ENCODE measurements at regions not wholly inside any gene's neighbourhood (a gene's known extent, or its start where the extent isn't known, plus 50 kb on each side); places are given as distances from the start of the nearest gene placed in this dataset.

GRCh38 chrX:125089761-125090445 lies 229.8 kb upstream of the TEX13C start:
- Histone ChIP-seq H3K4me1 (ENCODE audit: control insufficient read depth, insufficient read depth, low read length) (no peaks in the 10 kb centered on the region), H3K27me3 (ENCODE audit: control insufficient read depth, insufficient read depth, low read length) (no peaks in the 10 kb centered on the region), H3K4me3 (ENCODE audit: low read length) (no peak overlapping the region), H3K9me3 (replicated peaks; ENCODE audit: control insufficient read depth, low read depth, low read length) (no peaks in the 10 kb centered on the region), H3K36me3 (ENCODE audit: control insufficient read depth, insufficient read depth, low read length) (no peaks in the 10 kb centered on the region), H3K27ac (ENCODE audit: low read length) (no peak overlapping the region)
- 93% methylated on average over 5 of the region's 7 CpGs for WGBS (ENCODE audit: insufficient coverage)
- no peak for DNase-seq

GRCh38 chrX:125093852-125094251 lies 225.8 kb upstream of the TEX13C start:
- WGBS (ENCODE audit: insufficient coverage), result 29% methylated on average over 2 of the region's 3 CpGs
- Histone ChIP-seq H3K27ac (ENCODE audit: low read length) (no peak overlapping the region), H3K9me3 (replicated peaks; ENCODE audit: control insufficient read depth, low read depth, low read length) (no peaks in the 10 kb centered on the region), H3K4me3 (ENCODE audit: low read length) (no peak overlapping the region), H3K36me3 (ENCODE audit: control insufficient read depth, insufficient read depth, low read length) (no peaks in the 10 kb centered on the region), H3K4me1 (ENCODE audit: control insufficient read depth, insufficient read depth, low read length) (no peaks in the 10 kb centered on the region), H3K27me3 (ENCODE audit: control insufficient read depth, insufficient read depth, low read length) (no peaks in the 10 kb centered on the region)
- DNase-seq, result no peak

- H3K27me3 ChIP-seq (ENCODE audit: control insufficient read depth, insufficient read depth, low read length), result no peaks in the 10 kb centered on the region
- H3K36me3 ChIP-seq (ENCODE audit: control insufficient read depth, insufficient read depth, low read length), result no peaks in the 10 kb centered on the region
- H3K9me3 ChIP-seq (replicated peaks; ENCODE audit: control insufficient read depth, low read depth, low read length), result no peaks in the 10 kb centered on the region
- DNase-seq, result no peak
- H3K27ac ChIP-seq (ENCODE audit: low read length), result no peak overlapping the region
- H3K4me1 ChIP-seq (ENCODE audit: control insufficient read depth, insufficient read depth, low read length), result no peaks in the 10 kb centered on the region
- no peak overlapping the region for H3K4me3 ChIP-seq (ENCODE audit: low read length)
Measured at GRCh38 chrX:125094901-125095300, 224.8 kb upstream of the TEX13C start.

- H3K4me3 ChIP-seq (ENCODE audit: low read length), result no peak overlapping the region
- no peaks in the 10 kb centered on the region for H3K9me3 ChIP-seq (replicated peaks; ENCODE audit: control insufficient read depth, low read depth, low read length)
- DNase-seq, result no peak
- H3K36me3 ChIP-seq (ENCODE audit: control insufficient read depth, insufficient read depth, low read length), result no peaks in the 10 kb centered on the region
- WGBS (ENCODE audit: insufficient coverage), result no CpG with 5 or more reads among the region's 2 CpGs
- H3K27ac ChIP-seq (ENCODE audit: low read length), result no peak overlapping the region
- H3K27me3 ChIP-seq (ENCODE audit: control insufficient read depth, insufficient read depth, low read length), result no peaks in the 10 kb centered on the region
- no peaks in the 10 kb centered on the region for H3K4me1 ChIP-seq (ENCODE audit: control insufficient read depth, insufficient read depth, low read length)
Measured at GRCh38 chrX:125096469-125096868, 223.2 kb upstream of the TEX13C start.

- Histone ChIP-seq H3K36me3 (ENCODE audit: control insufficient read depth, insufficient read depth, low read length) (no peaks in the 10 kb centered on the region), H3K4me3 (ENCODE audit: low read length) (no peak overlapping the region), H3K4me1 (ENCODE audit: control insufficient read depth, insufficient read depth, low read length) (no peaks in the 10 kb centered on the region), H3K27me3 (ENCODE audit: control insufficient read depth, insufficient read depth, low read length) (no peaks in the 10 kb centered on the region), H3K27ac (ENCODE audit: low read length) (no peak overlapping the region), H3K9me3 (replicated peaks; ENCODE audit: control insufficient read depth, low read depth, low read length) (no peaks in the 10 kb centered on the region)
- no peak for DNase-seq
- no CpG with 5 or more reads among the region's 1 CpG for WGBS (ENCODE audit: insufficient coverage)
Measured at GRCh38 chrX:125096870-125097269, 222.8 kb upstream of the TEX13C start.

GRCh38 chrX:125101971-125102755 lies 217.5 kb upstream of the TEX13C start:
- WGBS (ENCODE audit: insufficient coverage), result no CpG with 5 or more reads among the region's 1 CpG
- H3K4me1 ChIP-seq (ENCODE audit: control insufficient read depth, insufficient read depth, low read length), result no peaks in the 10 kb centered on the region
- H3K36me3 ChIP-seq (ENCODE audit: control insufficient read depth, insufficient read depth, low read length), result no peaks in the 10 kb centered on the region
- H3K9me3 ChIP-seq (replicated peaks; ENCODE audit: control insufficient read depth, low read depth, low read length), result no peaks in the 10 kb centered on the region
- no peak for DNase-seq
- no peaks in the 10 kb centered on the region for H3K27me3 ChIP-seq (ENCODE audit: control insufficient read depth, insufficient read depth, low read length)
- H3K4me3 ChIP-seq (ENCODE audit: low read length), result no peak overlapping the region
- H3K27ac ChIP-seq (ENCODE audit: low read length), result no peak overlapping the region

- no peaks in the 10 kb centered on the region for H3K27me3 ChIP-seq (ENCODE audit: control insufficient read depth, insufficient read depth, low read length)
- H3K9me3 ChIP-seq (replicated peaks; ENCODE audit: control insufficient read depth, low read depth, low read length), result no peaks in the 10 kb centered on the region
- WGBS (ENCODE audit: insufficient coverage), result 90% methylated on average over 3 of the region's 11 CpGs
- H3K27ac ChIP-seq (ENCODE audit: low read length), result no peak overlapping the region
- H3K4me3 ChIP-seq (ENCODE audit: low read length), result no peak overlapping the region
- no peaks in the 10 kb centered on the region for H3K4me1 ChIP-seq (ENCODE audit: control insufficient read depth, insufficient read depth, low read length)
- no peak for DNase-seq
- no peaks in the 10 kb centered on the region for H3K36me3 ChIP-seq (ENCODE audit: control insufficient read depth, insufficient read depth, low read length)
Measured at GRCh38 chrX:125103693-125104092, 216.0 kb upstream of the TEX13C start.

- no CpG with 5 or more reads among the region's 3 CpGs for WGBS (ENCODE audit: insufficient coverage)
- Histone ChIP-seq H3K27me3 (ENCODE audit: control insufficient read depth, insufficient read depth, low read length) (no peaks in the 10 kb centered on the region), H3K27ac (ENCODE audit: low read length) (no peak overlapping the region), H3K9me3 (replicated peaks; ENCODE audit: control insufficient read depth, low read depth, low read length) (no peaks in the 10 kb centered on the region), H3K4me1 (ENCODE audit: control insufficient read depth, insufficient read depth, low read length) (no peaks in the 10 kb centered on the region), H3K4me3 (ENCODE audit: low read length) (no peak overlapping the region), H3K36me3 (ENCODE audit: control insufficient read depth, insufficient read depth, low read length) (no peaks in the 10 kb centered on the region)
- DNase-seq, result no peak
Measured at GRCh38 chrX:125108921-125109320, 210.8 kb upstream of the TEX13C start.

GRCh38 chrX:125131164-125131563 lies 188.5 kb upstream of the TEX13C start:
- H3K27ac ChIP-seq (ENCODE audit: low read length), result no peak overlapping the region
- no peak overlapping the region for H3K4me3 ChIP-seq (ENCODE audit: low read length)
- H3K9me3 ChIP-seq (replicated peaks; ENCODE audit: control insufficient read depth, low read depth, low read length), result no peaks in the 10 kb centered on the region
- no peaks in the 10 kb centered on the region for H3K4me1 ChIP-seq (ENCODE audit: control insufficient read depth, insufficient read depth, low read length)
- H3K27me3 ChIP-seq (ENCODE audit: control insufficient read depth, insufficient read depth, low read length), result no peaks in the 10 kb centered on the region
- DNase-seq, result no peak
- no peaks in the 10 kb centered on the region for H3K36me3 ChIP-seq (ENCODE audit: control insufficient read depth, insufficient read depth, low read length)

GRCh38 chrX:125132274-125132673 lies 187.4 kb upstream of the TEX13C start:
- no CpG with 5 or more reads among the region's 2 CpGs for WGBS (ENCODE audit: insufficient coverage)
- no peaks in the 10 kb centered on the region for H3K36me3 ChIP-seq (ENCODE audit: control insufficient read depth, insufficient read depth, low read length)
- H3K27ac ChIP-seq (ENCODE audit: low read length), result no peak overlapping the region
- H3K27me3 ChIP-seq (ENCODE audit: control insufficient read depth, insufficient read depth, low read length), result no peaks in the 10 kb centered on the region
- no peak overlapping the region for H3K4me3 ChIP-seq (ENCODE audit: low read length)
- no peaks in the 10 kb centered on the region for H3K9me3 ChIP-seq (replicated peaks; ENCODE audit: control insufficient read depth, low read depth, low read length)
- no peak for DNase-seq
- H3K4me1 ChIP-seq (ENCODE audit: control insufficient read depth, insufficient read depth, low read length), result no peaks in the 10 kb centered on the region

All from muscle of leg (tissue), 3 donors.